ENCODE measurements at regions not wholly inside any gene's neighbourhood (a gene's known extent, or its start where the extent isn't known, plus 50 kb on each side); places are given as distances from the start of the nearest gene placed in this dataset.

GRCh38 chr17:12580640-12581039 lies 85.0 kb upstream of the MYOCD start (continued):
- TF ChIP-seq SKIL (IDR thresholded peaks at IDR 0.05; ENCODE audit: low read depth, poor library complexity, severe bottlenecking) (no peak), RBBP5 (conservative IDR thresholded peaks at IDR 0.05) (no peak), SMAD5 (IDR thresholded peaks at IDR 0.05; ENCODE audit: low read depth) (no peak), ZBED1 (IDR thresholded peaks at IDR 0.05; ENCODE audit: borderline replicate concordance) (no peak), ZNF384 (IDR thresholded peaks at IDR 0.05; ENCODE audit: borderline replicate concordance, low read depth, low read length) (no peak), STAT1 (conservative IDR thresholded peaks at IDR 0.05) (no peak), CREB1 (IDR thresholded peaks at IDR 0.05; ENCODE audit: low read depth) (no peak), RFX5 (IDR thresholded peaks at IDR 0.05; ENCODE audit: low read depth, low read length) (no peak), GABPA (IDR thresholded peaks at IDR 0.05; ENCODE audit: low read depth) (no peak), ZNF622 (IDR thresholded peaks at IDR 0.05) (no peak), HCFC1 (IDR thresholded peaks at IDR 0.05; ENCODE audit: low read length) (no peak), SMAD1 (IDR thresholded peaks at IDR 0.05; ENCODE audit: low read depth, partially characterized antibody) (no peak), ATF3 (IDR thresholded peaks at IDR 0.05; ENCODE audit: borderline replicate concordance, extremely low read depth, low read depth, low read length) (no peak), FOXK2 (IDR thresholded peaks at IDR 0.05) (no peak), CBX3 (IDR thresholded peaks at IDR 0.05; ENCODE audit: borderline replicate concordance, low read depth) (no peak)

All from GM12878 (cell line).